HG02970 (cell line): ENCODE measurements at regions not wholly inside any gene's neighbourhood (a gene's known extent, or its start where the extent isn't known, plus 50 kb on each side); places are given as distances from the start of the nearest gene placed in this dataset.

Experiments used
- ATAC-seq: cut with Tn5 transposase; IDR thresholded peaks from one replicate; pipeline ENCODE4 v1.9.1; 2021; ENCODE audit warnings: mild to moderate bottlenecking, moderate library complexity, moderate number of reproducible peaks; ENCODE audit not compliant: unreplicated experiment, low FRiP score

- no peak for ATAC-seq
Measured at GRCh38 chr1:61533546-61533945, 191.4 kb downstream of the TM2D1 start.

DNA sequence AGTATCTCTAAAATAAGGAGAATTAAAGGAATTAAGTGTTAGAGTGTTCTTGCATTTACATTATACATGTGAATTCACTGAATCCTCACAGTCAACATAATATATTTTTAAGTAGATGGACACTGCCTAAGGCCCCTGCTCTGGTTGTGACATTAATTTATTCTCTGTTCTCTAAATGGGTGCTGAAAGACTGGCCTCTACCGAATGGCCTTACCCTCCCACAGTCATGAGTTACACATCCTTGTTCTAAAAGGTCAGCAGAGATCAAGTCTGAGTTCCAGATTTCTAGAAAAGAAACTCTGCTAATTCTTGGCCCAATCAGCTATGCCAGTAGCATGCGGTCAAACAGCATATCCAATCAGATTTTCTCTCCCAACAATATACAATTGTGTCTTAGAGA lies 193.2 kb downstream of the TM2D1 start:
- ATAC-seq: no peak

DNA sequence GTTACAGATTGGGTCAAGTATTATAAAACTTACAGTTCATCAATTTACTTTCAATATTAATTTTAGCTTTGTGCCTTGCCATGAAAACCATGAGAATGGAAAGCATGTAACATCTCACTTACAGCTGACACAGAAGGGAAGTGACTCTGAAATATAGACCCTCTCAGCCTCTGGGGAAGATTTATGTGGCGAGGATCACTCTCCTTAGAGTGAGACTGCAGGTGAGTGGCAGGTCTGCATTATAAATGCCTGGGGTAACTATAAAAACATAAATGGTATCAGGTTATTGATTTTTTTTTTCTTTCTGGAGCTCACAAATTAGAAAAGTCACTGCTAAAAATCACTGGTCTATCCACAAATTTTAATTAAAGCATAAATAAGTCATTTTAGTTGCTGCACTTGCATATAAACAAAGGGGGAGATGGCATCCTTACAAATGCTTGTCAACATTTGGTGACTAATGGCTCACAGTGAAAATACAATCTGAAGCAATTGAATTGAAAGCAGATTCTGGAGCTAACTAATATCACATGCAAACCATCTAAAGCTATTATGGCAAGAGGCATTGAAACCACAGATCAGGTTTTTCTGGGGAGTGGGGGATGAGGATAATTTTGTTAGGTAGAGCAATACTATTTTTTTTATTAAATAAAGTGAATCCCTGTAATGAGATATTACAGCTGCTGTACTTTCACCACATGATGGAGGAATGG lies 200.9 kb downstream of the TM2D1 start:
- no peak for ATAC-seq

DNA sequence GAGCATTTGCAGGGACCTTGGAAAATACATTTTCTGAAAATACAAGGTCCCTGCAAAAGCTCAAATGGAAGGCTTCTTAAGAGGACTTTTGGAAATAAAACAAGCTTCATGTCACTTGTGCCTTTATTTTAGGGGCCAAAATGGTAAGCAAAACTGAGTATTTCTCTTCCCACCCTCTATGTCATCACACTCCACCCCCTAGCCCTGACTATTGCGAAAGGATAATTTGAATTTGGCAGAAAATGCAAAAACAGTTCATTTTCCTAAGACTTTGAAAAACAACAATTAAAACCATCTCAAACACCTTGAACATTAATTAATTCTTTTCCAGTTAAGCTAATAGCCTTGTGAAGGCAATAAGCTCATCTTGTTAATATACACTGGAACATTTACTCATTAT lies 201.7 kb downstream of the TM2D1 start:
- ATAC-seq: no peak

DNA sequence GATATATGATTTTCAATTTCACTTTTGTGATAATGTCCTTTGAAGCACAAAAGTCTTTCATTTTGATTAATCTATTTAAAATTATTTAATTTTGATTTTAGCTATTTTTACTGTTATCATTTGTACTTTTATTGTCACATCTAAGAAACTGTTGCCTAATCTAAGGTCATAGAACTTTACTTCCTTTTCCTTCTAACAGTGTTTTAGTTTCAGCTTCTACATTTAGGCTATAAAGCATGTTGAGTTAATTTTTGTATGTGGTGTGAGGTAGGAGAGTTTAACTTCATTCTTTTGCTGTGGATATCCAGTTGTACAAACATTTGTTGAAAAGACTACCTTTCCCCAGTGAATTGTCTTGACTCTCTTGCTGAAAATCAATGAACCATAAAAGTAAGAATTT lies 204.5 kb downstream of the TM2D1 start:
- no peak for ATAC-seq

- ATAC-seq: no peak
Measured at GRCh38 chr1:61519631-61520030, 205.3 kb downstream of the TM2D1 start.

DNA sequence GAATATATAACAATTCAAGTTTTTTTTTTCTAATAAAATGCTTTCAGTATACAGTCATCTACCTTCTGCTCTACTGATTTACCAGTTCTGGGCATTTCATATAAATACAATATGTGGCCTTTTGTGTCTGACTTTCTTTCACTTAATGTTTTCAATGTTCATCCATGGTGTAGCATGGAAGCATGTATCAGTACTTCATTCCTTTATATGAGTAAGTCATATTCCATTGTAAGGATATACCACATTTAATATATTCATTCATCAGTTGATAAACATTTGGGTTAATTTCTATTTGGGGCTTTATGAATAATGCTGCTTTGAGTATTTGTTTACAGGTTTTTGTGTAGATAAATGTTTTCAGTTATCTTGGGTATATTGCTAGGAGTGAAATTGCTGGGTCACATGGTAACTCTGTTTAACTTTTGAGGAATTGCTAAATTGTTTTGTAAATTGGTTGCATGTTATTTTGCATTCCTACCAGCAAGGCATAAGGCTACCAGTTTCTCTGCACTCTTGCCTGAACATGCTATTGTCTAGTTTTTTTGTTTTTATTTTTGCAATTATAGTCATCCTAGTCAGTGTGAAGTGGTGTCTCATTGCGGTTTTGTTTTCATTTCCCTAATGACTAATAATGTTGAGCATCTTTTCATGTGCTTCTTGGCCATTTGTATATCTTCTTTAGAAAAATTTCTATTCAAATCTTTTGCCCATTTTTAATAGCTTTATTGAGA lies 206.1 kb downstream of the TM2D1 start:
- ATAC-seq: no peak

- ATAC-seq: no peak
Measured at GRCh38 chr1:61517345-61517744, 207.6 kb downstream of the TM2D1 start.

GRCh38 chr1:61515096-61515495 lies 209.8 kb downstream of the TM2D1 start:
- no peak for ATAC-seq
